ENCODE measurements at regions not wholly inside any gene's neighbourhood (a gene's known extent, or its start where the extent isn't known, plus 50 kb on each side); places are given as distances from the start of the nearest gene placed in this dataset.

DNA sequence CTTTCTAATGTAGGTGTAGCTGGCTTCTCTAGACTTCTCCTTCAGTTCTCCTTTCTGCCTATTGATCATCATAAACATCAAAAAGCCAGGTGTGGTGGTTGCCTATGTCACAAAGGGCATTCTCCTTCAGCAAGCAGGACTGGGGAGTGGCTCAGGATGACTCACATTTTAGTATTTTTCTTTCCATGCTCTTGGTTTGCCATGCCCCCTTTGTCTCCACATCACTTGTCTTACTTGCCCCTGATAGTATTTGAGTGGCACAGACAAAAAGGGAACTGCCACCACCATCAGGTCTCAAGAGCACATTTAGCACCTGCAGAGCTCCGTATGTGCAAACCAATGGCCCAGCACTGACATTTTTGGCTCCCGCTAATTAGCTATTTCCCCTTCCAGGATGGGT lies 698.8 kb downstream of the DHX35 start:
- CTCF ChIA-PET = interaction anchor here (2.6 kb wide), 1 partner anchor 14 kb away, joined by 6 read pairs; no protein-coding TSS in a partner anchor
- H3K4me3 ChIP-seq (ENCODE audit: low read depth, low read length) = no peak overlapping the region
- POLR2A ChIA-PET = no interaction called here
- no peak for DNase-seq (ENCODE audit: low read depth, low spot score)
- TF ChIP-seq, protein P1, sequence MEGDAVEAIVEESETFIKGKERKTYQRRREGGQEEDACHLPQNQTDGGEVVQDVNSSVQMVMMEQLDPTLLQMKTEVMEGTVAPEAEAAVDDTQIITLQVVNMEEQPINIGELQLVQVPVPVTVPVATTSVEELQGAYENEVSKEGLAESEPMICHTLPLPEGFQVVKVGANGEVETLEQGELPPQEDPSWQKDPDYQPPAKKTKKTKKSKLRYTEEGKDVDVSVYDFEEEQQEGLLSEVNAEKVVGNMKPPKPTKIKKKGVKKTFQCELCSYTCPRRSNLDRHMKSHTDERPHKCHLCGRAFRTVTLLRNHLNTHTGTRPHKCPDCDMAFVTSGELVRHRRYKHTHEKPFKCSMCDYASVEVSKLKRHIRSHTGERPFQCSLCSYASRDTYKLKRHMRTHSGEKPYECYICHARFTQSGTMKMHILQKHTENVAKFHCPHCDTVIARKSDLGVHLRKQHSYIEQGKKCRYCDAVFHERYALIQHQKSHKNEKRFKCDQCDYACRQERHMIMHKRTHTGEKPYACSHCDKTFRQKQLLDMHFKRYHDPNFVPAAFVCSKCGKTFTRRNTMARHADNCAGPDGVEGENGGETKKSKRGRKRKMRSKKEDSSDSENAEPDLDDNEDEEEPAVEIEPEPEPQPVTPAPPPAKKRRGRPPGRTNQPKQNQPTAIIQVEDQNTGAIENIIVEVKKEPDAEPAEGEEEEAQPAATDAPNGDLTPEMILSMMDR (IDR thresholded peaks at IDR 0.05; ENCODE audit: insufficient read depth, low read length, missing control alignments) = no peak

DNA sequence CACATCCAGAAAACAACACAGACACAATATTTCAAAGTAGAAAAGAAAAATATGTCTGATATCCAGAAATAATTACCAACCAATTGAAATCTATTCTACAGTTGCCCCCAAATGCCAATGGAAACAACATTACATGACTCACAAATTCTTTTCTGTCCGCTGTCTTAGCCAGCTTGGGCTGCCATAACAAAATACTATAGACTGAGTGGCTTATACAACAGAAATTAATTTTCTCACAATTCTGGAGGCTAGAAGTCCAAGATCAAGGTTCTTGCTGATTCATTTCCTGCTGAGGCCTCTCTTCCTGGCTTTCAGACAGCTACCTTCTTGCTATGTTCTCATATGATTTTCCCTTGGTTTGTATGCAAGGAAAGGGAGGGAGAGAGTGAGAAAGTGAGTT lies 698.1 kb downstream of the DHX35 start:
- no peak overlapping the region for H3K4me3 ChIP-seq (ENCODE audit: low read depth, low read length)
- ChIA-PET CTCF (interaction anchor here (2.6 kb wide), 1 partner anchor 15 kb away, joined by 6 read pairs; no protein-coding TSS in a partner anchor), POLR2A (no interaction called here)
- DNase-seq (ENCODE audit: low read depth, low spot score) = peak; percentile 29
- TF ChIP-seq, protein P1 (IDR thresholded peaks at IDR 0.05; ENCODE audit: insufficient read depth, low read length, missing control alignments) = no peak

GRCh38 chr20:39658662-39659409 lies 696.7 kb downstream of the DHX35 start:
- POLR2A ChIA-PET = no interaction called here
- TF ChIP-seq, protein P1 (IDR thresholded peaks at IDR 0.05; ENCODE audit: insufficient read depth, low read length, missing control alignments) = no peak

GRCh38 chr20:39654171-39654570 lies 692.0 kb downstream of the DHX35 start:
- H3K4me3 ChIP-seq (ENCODE audit: low read depth, low read length) = no peak overlapping the region
- no peak for DNase-seq (ENCODE audit: low read depth, low spot score)
- TF ChIP-seq, protein P1 (IDR thresholded peaks at IDR 0.05; ENCODE audit: insufficient read depth, low read length, missing control alignments) = no peak
- CTCF ChIA-PET = no interaction called here
- POLR2A ChIA-PET = no interaction called here

More at GRCh38 chr20:39658662-39659409, 696.7 kb downstream of the DHX35 start:
- H3K4me3 ChIP-seq (ENCODE audit: low read depth, low read length) = no peak overlapping the region
- CTCF ChIA-PET = no interaction called here
- no peak for DNase-seq (ENCODE audit: low read depth, low spot score)

GRCh38 chr20:39651645-39652325 lies 689.6 kb downstream of the DHX35 start:
- TF ChIP-seq, protein P1 (IDR thresholded peaks at IDR 0.05; ENCODE audit: insufficient read depth, low read length, missing control alignments) = no peak
- no peak for DNase-seq (ENCODE audit: low read depth, low spot score)
- POLR2A ChIA-PET = no interaction called here

GRCh38 chr20:39646874-39647413 lies 684.8 kb downstream of the DHX35 start:
- ChIA-PET CTCF (no interaction called here), POLR2A (no interaction called here)
- DNase-seq (ENCODE audit: low read depth, low spot score) = no peak
- H3K4me3 ChIP-seq (ENCODE audit: low read depth, low read length) = no peak overlapping the region
- TF ChIP-seq, protein P1 (IDR thresholded peaks at IDR 0.05; ENCODE audit: insufficient read depth, low read length, missing control alignments) = no peak

More at GRCh38 chr20:39651645-39652325, 689.6 kb downstream of the DHX35 start:
- CTCF ChIA-PET = no interaction called here
- H3K4me3 ChIP-seq (ENCODE audit: low read depth, low read length) = no peak overlapping the region

All from AG04449 (cell line).